ENCODE measurements at regions not wholly inside any gene's neighbourhood (a gene's known extent, or its start where the extent isn't known, plus 50 kb on each side); places are given as distances from the start of the nearest gene placed in this dataset.

- TF ChIP-seq ZBTB33 (IDR thresholded peaks at IDR 0.05; ENCODE audit: borderline replicate concordance, low read depth) (no peak), RXRA (IDR thresholded peaks at IDR 0.05; ENCODE audit: borderline replicate concordance, low read depth) (no peak), SIN3A (IDR thresholded peaks at IDR 0.05; ENCODE audit: borderline replicate concordance, low read depth, low read length) (no peak)
Observed at GRCh38 chr5:68159224-68159951, 56.2 kb upstream of the PIK3R1 start (continued).

- Histone ChIP-seq H3K4me2 (no peak overlapping the region), H3K36me3 (replicated peaks in 1 of 2; ENCODE audit: control insufficient read depth in 1 of 2, insufficient read depth in 2 of 2, low read length in 1 of 2) (no peaks in the 10 kb centered on the region), H3K9me2 (no peaks in the 10 kb centered on the region), H3K27ac (ENCODE audit: low read depth in 2 of 2, low read length in 1 of 2) (no peak overlapping the region), H3K27me3 (ENCODE audit: insufficient read depth) (no peaks in the 10 kb centered on the region), H3K4me3 (ENCODE audit: low read depth in 2 of 2, low read length in 1 of 2) (no peak overlapping the region), H3K79me2 (ENCODE audit: insufficient read depth) (no peaks in the 10 kb centered on the region), H4K20me1 (ENCODE audit: insufficient read depth) (no peaks in the 10 kb centered on the region), H3K9ac (no peak overlapping the region), H3K4me1 (ENCODE audit: control insufficient read depth in 1 of 2, insufficient read depth in 2 of 2, low read depth in 1 of 2, low read length in 1 of 2) (no peaks in the 10 kb centered on the region), H2AFZ (ENCODE audit: low read depth) (no peak overlapping the region), H3K9me3 (no peaks in the 10 kb centered on the region), H3F3A (replicated peaks; ENCODE audit: insufficient read depth) (no peaks in the 10 kb centered on the region)
- no peak for DNase-seq
- ChIA-PET CTCF (no interaction called here), POLR2A (no interaction called here)
- TF ChIP-seq RAD21 (IDR thresholded peaks at IDR 0.05; ENCODE audit: low read length) = no peak
- no peak for TF ChIP-seq MAX (IDR thresholded peaks at IDR 0.05; ENCODE audit: low read depth)
- TF ChIP-seq EZH2phosphoT487 (IDR thresholded peaks at IDR 0.05; ENCODE audit: borderline replicate concordance, low read depth) = no peak
- TF ChIP-seq RCOR1 (IDR thresholded peaks at IDR 0.05; ENCODE audit: low read length) = no peak
- TF ChIP-seq CTCF (IDR thresholded peaks at IDR 0.05) = no peak
- no peak for TF ChIP-seq TAF1 (IDR thresholded peaks at IDR 0.05; ENCODE audit: borderline replicate concordance, low read depth, low read length)
- TF ChIP-seq PBX3 (IDR thresholded peaks at IDR 0.05) = no peak
- TF ChIP-seq TEAD4 (IDR thresholded peaks at IDR 0.05; ENCODE audit: borderline replicate concordance, insufficient read depth) = no peak
- no peak for TF ChIP-seq GATA2 (CRISPR knock-in tag; IDR thresholded peaks at IDR 0.05)
- TF ChIP-seq SIN3A (IDR thresholded peaks at IDR 0.05; ENCODE audit: borderline replicate concordance, low read depth, low read length) = no peak
- no peak for TF ChIP-seq MEF2A (IDR thresholded peaks at IDR 0.05; ENCODE audit: borderline replicate concordance, low read depth)
- no peak for TF ChIP-seq FOXM1 (IDR thresholded peaks at IDR 0.05; ENCODE audit: low read depth)
- no peak for TF ChIP-seq REST (IDR thresholded peaks at IDR 0.05; ENCODE audit: low read depth, low read length)
- no peak for TF ChIP-seq FOSL2 (IDR thresholded peaks at IDR 0.05; ENCODE audit: borderline replicate concordance, low read depth)
- TF ChIP-seq USF2 (IDR thresholded peaks at IDR 0.05; ENCODE audit: borderline replicate concordance, low read depth, low read length) = no peak
- 95% methylated on average over 6 of the region's 6 CpGs for WGBS (ENCODE audit: low lambda C conversion rate)
Observed at GRCh38 chr5:68155940-68156339, 59.6 kb upstream of the PIK3R1 start.
